Bronchial epithelial cell (primary cell): ENCODE measurements at regions not wholly inside any gene's neighbourhood (a gene's known extent, or its start where the extent isn't known, plus 50 kb on each side); places are given as distances from the start of the nearest gene placed in this dataset.

Source experiments
- DNase-seq: peaks from one replicate; pipeline ENCODE4 v3.0.0-alpha.2; 2010; ENCODE audit warnings: low read depth
- FAIRE-seq: peaks from 2 replicates; lab custom pipeline; 2011; peaks lifted over from hg19 to GRCh38; lab: Jason Lieb, UNC
- H3K27me3 ChIP-seq: 2 replicates; pipeline ENCODE4 v1.5.1; 2011; ENCODE audit warnings: low read length; ENCODE audit not compliant: control insufficient read depth, insufficient read depth
- H3K36me3 ChIP-seq: 2 replicates; pipeline ENCODE4 v1.5.1; 2011; ENCODE audit warnings: low read length; ENCODE audit not compliant: control insufficient read depth, insufficient read depth
- H3K4me3 ChIP-seq: 2 replicates; pipeline ENCODE4 v1.5.1; 2011; ENCODE audit warnings: mild to moderate bottlenecking, low read depth, low read length, control low read depth
- TF ChIP-seq, protein P1 (sequence below): IDR thresholded peaks from 2 replicates; pipeline ENCODE4 v1.5.1; 2011; ENCODE audit warnings: mild to moderate bottlenecking, moderate library complexity, low read length, control low read depth, inconsistent platforms; ENCODE audit not compliant: insufficient read depth, severe bottlenecking

DNA sequence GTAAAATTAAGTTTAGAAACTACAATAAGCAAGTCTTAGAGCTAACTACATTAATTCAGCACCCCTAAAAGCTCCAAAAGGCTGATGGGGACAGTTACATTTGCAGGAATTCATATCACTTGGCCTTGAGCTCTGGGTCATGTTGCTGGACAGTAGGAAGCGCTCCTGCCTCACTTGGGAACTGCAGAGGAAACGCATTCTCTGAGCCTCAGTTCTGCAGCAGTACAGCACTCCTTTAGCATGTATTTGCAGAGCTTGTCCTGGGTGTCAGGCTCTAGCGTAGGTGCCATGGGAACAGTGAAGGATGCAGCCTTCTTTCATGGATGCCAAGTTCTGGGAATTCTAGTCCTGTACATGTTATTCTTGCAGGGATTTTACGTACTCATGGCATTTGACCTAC is 710.4 kb downstream of the IRX1 start:
- Histone ChIP-seq H3K27me3 (no peaks in the 10 kb centered on the region), H3K36me3 (no peaks in the 10 kb centered on the region), H3K4me3 (no peak overlapping the region)
- TF ChIP-seq, protein P1, sequence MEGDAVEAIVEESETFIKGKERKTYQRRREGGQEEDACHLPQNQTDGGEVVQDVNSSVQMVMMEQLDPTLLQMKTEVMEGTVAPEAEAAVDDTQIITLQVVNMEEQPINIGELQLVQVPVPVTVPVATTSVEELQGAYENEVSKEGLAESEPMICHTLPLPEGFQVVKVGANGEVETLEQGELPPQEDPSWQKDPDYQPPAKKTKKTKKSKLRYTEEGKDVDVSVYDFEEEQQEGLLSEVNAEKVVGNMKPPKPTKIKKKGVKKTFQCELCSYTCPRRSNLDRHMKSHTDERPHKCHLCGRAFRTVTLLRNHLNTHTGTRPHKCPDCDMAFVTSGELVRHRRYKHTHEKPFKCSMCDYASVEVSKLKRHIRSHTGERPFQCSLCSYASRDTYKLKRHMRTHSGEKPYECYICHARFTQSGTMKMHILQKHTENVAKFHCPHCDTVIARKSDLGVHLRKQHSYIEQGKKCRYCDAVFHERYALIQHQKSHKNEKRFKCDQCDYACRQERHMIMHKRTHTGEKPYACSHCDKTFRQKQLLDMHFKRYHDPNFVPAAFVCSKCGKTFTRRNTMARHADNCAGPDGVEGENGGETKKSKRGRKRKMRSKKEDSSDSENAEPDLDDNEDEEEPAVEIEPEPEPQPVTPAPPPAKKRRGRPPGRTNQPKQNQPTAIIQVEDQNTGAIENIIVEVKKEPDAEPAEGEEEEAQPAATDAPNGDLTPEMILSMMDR: no peak
- no peak for DNase-seq
- FAIRE-seq: no peak

DNA sequence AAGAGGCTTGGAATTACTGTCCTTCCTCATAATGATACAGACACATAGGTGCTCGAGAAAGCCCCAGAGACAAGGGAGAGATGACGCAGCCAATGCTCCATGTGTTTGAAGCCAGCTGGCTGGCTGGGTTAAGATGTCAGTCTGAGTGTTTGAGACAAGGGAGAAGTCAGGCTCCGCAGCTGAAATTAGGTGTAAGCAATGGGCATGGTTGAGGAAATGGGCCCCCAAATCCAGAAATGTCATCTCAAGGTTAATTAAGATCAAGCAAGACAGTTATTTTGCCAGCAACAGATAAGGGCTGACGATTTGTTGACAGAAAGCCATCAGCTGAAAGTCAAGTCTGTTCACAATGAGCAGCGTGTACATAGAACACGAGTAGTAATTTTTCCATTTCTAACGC is 713.4 kb downstream of the IRX1 start:
- no peaks in the 10 kb centered on the region for H3K36me3 ChIP-seq
- H3K27me3 ChIP-seq: no peaks in the 10 kb centered on the region
- TF ChIP-seq, protein P1: no peak
- FAIRE-seq (no peak), DNase-seq (no peak)
- no peak overlapping the region for H3K4me3 ChIP-seq

GRCh38 chr5:4313138-4313537 is 717.5 kb downstream of the IRX1 start:
- FAIRE-seq (no peak), DNase-seq (peak; percentile 16)
- Histone ChIP-seq H3K36me3 (no peaks in the 10 kb centered on the region), H3K4me3 (no peak overlapping the region), H3K27me3 (no peaks in the 10 kb centered on the region)
- TF ChIP-seq, protein P1: no peak

GRCh38 chr5:4319478-4320128 is 724.0 kb downstream of the IRX1 start:
- no peak for FAIRE-seq
- Histone ChIP-seq H3K27me3 (no peaks in the 10 kb centered on the region), H3K4me3 (no peak overlapping the region), H3K36me3 (no peaks in the 10 kb centered on the region)
- no peak for DNase-seq
- TF ChIP-seq, protein P1: no peak

GRCh38 chr5:4330327-4330726 is 734.7 kb downstream of the IRX1 start:
- no peaks in the 10 kb centered on the region for H3K36me3 ChIP-seq
- TF ChIP-seq, protein P1: no peak
- DNase-seq: no peak
- FAIRE-seq: no peak
- no peaks in the 10 kb centered on the region for H3K27me3 ChIP-seq
- H3K4me3 ChIP-seq: no peak overlapping the region

- no peaks in the 10 kb centered on the region for H3K27me3 ChIP-seq
- TF ChIP-seq, protein P1: no peak
- H3K4me3 ChIP-seq: no peak overlapping the region
- H3K36me3 ChIP-seq: no peaks in the 10 kb centered on the region
- FAIRE-seq (no peak), DNase-seq (no peak)
Observed at GRCh38 chr5:4335078-4335477, 739.4 kb downstream of the IRX1 start.
